ENCODE measurements at regions not wholly inside any gene's neighbourhood (a gene's known extent, or its start where the extent isn't known, plus 50 kb on each side); places are given as distances from the start of the nearest gene placed in this dataset.
"Not testable (repeated sequence)": the region's sequence is repeated elsewhere in the genome, so short reads cannot be mapped to it uniquely, and the experiment has no call there.

DNA sequence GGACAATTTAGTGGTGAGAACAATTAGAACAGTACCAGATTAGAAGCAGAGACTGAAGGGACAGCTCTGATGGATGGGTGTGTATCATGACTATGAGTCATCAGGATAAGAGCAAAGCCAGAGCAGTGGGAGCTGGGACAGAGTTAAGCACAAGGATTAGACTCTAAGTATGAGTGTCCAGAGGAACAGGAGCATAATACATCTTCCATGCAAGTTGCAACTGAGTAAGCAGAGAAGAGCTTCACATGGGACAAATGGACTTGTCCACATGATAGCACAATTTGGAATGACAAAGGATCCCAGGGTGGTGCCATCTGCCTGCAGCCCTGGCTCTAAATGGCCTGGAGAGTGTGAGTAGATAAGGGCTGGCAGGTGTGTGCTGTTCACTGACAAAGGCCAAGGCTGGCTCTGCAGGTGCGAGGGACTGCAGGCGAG, 226.4 kb upstream of the CAND1 start:
- DNase-seq (ENCODE audit: low spot score) (no peak), ATAC-seq (no peak)
- Mint-ChIP-seq H3K9me3 (no peaks in the 10 kb centered on the region), H3K27ac (no peak overlapping the region), H3K4me1 (ENCODE audit: low read depth in 2 of 2) (no peaks in the 10 kb centered on the region), H3K4me3 (no peak overlapping the region), H3K36me3 (no peaks in the 10 kb centered on the region), H3K27me3 (peaks cover 6 to 31% of the 10 kb centered on the region in 2 donors)

DNA sequence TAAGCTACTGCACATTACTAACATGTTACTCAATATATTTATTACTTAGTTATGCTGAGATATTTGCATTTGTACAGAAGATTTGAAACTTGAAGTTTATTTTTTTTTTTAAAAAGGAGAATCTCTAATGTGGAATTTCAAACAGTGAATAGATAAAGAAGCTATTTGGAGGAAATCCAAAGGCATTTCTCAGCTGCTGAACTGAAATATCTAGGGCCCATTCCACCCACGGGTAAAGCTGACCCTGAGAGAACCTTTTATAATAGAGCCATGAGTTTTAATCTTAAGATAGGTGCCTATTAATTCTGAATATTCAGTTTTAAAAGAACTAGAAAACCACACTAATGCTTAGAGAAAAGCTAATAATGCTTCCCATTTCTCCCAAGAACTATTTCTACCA, 225.4 kb upstream of the CAND1 start:
- H3K4me1 Mint-ChIP-seq (ENCODE audit: low read depth in 2 of 2), result no peaks in the 10 kb centered on the region
- no peaks in the 10 kb centered on the region for H3K36me3 Mint-ChIP-seq
- ATAC-seq (no peak), DNase-seq (ENCODE audit: low spot score) (no peak)
- H3K27me3 Mint-ChIP-seq, result peaks cover 8 to 36% of the 10 kb centered on the region in 2 donors
- no peak overlapping the region for H3K4me3 Mint-ChIP-seq
- H3K27ac Mint-ChIP-seq, result no peak overlapping the region
- no peaks in the 10 kb centered on the region for H3K9me3 Mint-ChIP-seq

DNA sequence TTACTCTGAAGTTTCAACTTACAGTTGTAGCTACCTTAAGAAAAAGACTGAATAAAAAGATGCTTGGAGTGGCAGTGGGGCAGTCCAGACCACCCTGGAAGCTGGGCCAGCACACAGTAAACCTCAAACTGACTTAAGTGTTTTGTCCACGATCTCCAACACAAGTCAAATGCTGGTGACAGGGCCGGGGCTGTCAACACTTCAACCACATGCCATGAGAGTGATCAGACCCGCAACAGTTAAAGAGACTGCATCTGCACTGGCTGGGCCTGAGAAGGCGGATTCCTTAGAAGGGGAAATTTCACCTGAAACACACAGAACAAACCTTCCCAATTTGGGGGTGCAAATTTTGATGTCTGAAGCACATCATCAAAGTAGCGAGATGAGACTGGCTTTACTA, 223.5 kb upstream of the CAND1 start:
- Mint-ChIP-seq H3K27ac (no peak overlapping the region), H3K9me3 (no peaks in the 10 kb centered on the region), H3K4me3 (no peak overlapping the region), H3K27me3 (peaks cover 11 to 36% of the 10 kb centered on the region in 2 donors), H3K36me3 (no peaks in the 10 kb centered on the region), H3K4me1 (ENCODE audit: low read depth in 2 of 2) (no peaks in the 10 kb centered on the region)
- ATAC-seq (peak in 1 of 2 donors; percentile 36), DNase-seq (ENCODE audit: low spot score) (no peak)

DNA sequence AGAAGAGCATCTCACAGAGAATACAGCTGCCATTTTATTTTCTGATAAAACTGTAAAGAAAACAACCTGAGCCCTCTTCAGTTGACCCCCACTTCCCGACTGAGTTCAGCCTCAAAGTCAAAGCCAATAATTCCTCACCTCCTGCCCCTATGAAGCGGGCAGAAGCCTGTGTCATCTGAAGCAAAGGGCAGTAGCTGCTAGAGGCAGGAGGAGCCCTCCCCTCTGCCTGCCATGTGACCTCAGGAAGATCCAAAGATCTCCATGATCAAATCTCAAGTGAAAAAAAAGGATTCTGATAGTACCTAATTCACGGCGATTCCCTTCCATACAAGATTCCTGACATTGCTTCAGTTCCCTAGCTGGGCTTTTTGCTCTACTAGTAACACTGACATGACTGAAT, 223.1 kb upstream of the CAND1 start:
- no peak for ATAC-seq
- H3K4me1 Mint-ChIP-seq (ENCODE audit: low read depth in 2 of 2), result no peaks in the 10 kb centered on the region

DNA sequence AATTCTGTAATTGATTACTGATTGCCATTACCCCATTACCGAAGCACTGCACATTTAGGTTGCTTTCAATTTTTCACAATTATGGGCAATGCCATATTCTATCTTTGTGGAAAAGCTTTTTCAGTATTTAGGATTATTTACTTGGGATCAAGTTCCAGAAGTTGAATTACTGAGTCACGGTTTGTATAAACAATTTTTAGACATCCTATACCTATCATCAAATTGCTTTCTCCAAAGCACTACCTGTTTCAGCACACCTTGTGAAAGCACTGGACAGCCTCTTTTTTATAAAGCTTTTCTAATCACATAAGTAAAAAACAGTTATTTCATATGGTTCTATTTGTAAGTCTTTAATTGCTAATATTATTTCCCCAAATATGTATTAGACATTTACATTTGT, 221.5 kb upstream of the CAND1 start:
- DNase-seq (ENCODE audit: low spot score) (no peak), ATAC-seq (no peak)
- H3K4me1 Mint-ChIP-seq (ENCODE audit: low read depth in 2 of 2), result no peaks in the 10 kb centered on the region
- H3K4me3 Mint-ChIP-seq, result no peak overlapping the region
- no peaks in the 10 kb centered on the region for H3K36me3 Mint-ChIP-seq
- no peak overlapping the region for H3K27ac Mint-ChIP-seq
- H3K27me3 Mint-ChIP-seq, result peaks cover 12 to 33% of the 10 kb centered on the region in 2 donors
- no peaks in the 10 kb centered on the region for H3K9me3 Mint-ChIP-seq

More for the DNA sequence above, 223.1 kb upstream of the CAND1 start:
- H3K36me3 Mint-ChIP-seq, result no peaks in the 10 kb centered on the region
- H3K9me3 Mint-ChIP-seq, result no peaks in the 10 kb centered on the region
- no peak overlapping the region for H3K4me3 Mint-ChIP-seq
- no peak for DNase-seq (ENCODE audit: low spot score)
- H3K27me3 Mint-ChIP-seq, result peaks cover 13 to 36% of the 10 kb centered on the region in 2 donors
- no peak overlapping the region for H3K27ac Mint-ChIP-seq

DNA sequence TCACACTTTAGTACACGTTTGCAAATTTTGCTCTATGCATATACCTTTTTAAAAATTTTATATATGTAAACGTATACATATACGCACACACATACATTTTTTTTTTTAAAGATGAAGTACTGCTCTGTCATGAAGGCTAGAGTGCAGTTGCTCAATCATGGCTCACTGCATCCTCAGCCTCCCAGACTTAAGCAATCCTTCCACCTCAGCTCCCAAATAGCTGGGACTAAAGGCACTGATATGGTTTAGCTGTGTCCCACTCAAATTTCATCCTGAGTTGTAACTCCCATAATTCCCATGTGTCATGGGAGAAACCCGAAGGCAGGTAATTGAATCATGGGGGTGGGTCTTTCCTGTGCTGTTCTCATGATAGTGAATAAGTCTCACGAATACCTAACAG, 220.8 kb upstream of the CAND1 start:
- Mint-ChIP-seq H3K27ac (no peak overlapping the region), H3K4me3 (no peak overlapping the region), H3K27me3 (peaks cover 9 to 26% of the 10 kb centered on the region in 2 donors), H3K9me3 (no peaks in the 10 kb centered on the region), H3K4me1 (ENCODE audit: low read depth in 2 of 2) (no peaks in the 10 kb centered on the region), H3K36me3 (no peaks in the 10 kb centered on the region)
- ATAC-seq, result no peak
- no peak for DNase-seq (ENCODE audit: low spot score)

DNA sequence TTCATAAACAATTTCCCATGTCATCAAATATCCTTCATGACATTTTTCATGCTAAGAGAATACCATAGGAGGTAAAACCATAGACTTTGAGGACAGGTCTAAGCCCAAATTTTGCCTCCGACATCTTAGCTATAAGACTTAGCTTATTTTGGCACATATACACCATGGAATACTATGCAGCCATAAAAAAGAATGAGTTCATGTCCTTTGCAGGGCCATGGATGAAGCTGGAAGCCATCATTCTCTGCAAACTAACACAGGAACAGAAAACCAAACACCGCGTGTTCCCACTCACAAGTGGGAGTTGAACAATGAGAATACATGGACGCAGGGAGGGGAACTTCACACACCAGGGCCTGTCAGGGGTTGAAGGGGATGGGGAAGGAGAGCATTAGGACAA, 220.0 kb upstream of the CAND1 start:
- not testable (repeated sequence) for ATAC-seq; H3K9me3 Mint-ChIP-seq; DNase-seq (ENCODE audit: low spot score); H3K36me3 Mint-ChIP-seq; H3K27ac Mint-ChIP-seq; H3K4me1 Mint-ChIP-seq (ENCODE audit: low read depth in 2 of 2); H3K4me3 Mint-ChIP-seq
- H3K27me3 Mint-ChIP-seq, result peaks cover 9 to 22% of the 10 kb centered on the region in 2 donors

DNA sequence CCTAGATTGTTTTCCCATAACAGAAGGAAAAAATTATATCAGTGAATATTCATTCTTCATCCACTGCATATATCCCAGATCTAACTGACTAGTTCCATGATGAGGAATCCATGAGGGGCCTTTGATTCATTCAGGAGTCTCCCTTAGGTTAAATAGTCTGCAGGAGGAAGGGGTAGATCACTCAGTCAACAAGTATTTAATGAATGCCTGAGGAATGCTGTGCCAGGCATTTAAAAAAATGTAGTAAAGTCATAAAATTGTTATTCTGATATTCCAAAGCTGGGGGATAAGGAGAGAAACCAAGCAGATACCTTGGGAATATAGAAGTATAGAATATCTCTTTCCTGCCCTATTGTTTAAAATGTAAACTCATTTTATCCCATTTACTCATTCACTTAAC, 216.2 kb upstream of the CAND1 start:
- Mint-ChIP-seq H3K36me3 (no peaks in the 10 kb centered on the region), H3K4me1 (ENCODE audit: low read depth in 2 of 2) (no peaks in the 10 kb centered on the region), H3K9me3 (no peaks in the 10 kb centered on the region), H3K4me3 (no peak overlapping the region), H3K27ac (no peak overlapping the region), H3K27me3 (peaks cover 7 to 14% of the 10 kb centered on the region in 2 donors)
- no peak for DNase-seq (ENCODE audit: low spot score)
- ATAC-seq, result no peak

DNA sequence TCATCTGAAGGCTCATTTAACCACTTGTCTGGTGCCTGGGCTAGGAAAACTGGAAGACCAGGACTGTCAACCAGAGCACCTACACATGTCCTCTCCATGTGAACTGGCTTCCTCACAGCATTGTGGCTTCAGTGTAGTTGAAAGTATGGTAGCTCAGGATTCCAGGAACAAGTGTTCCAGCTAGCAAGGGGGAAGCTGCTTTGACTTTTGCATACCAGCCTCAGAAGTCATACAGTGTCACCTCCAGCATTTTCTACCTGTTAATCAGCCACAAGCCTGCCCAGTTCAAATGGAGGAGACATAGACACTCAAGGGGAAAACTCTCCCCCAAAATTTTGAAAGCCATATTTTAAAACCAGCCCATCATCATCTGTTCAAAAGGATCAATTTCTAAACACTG, 212.8 kb upstream of the CAND1 start:
- Mint-ChIP-seq H3K9me3 (no peaks in the 10 kb centered on the region), H3K4me3 (no peak overlapping the region), H3K27me3 (peaks cover 4 to 10% of the 10 kb centered on the region in 2 donors), H3K4me1 (ENCODE audit: low read depth in 2 of 2) (no peaks in the 10 kb centered on the region), H3K27ac (no peak overlapping the region), H3K36me3 (no peaks in the 10 kb centered on the region)
- ATAC-seq (no peak), DNase-seq (ENCODE audit: low spot score) (no peak)

DNA sequence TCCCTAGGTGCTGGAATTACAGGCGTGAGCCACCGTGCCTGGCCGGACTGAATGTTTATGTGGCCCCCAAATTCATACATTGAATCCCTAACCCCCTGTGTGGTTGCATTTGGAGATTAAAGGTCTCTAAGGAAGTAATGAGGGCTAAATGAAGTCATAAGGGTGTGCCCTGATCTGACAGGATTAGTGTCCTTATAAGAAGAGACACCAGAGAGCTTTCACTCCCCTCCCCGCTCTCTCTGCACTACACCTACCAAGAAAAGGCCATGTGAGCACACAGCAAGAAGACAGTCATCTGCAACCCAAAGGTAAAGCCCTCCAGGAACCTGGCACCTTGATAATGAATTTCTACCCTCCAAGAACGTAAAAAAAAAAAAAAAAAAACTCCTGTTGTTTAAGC, 212.1 kb upstream of the CAND1 start:
- H3K4me3 Mint-ChIP-seq, result no peak overlapping the region
- H3K27ac Mint-ChIP-seq, result no peak overlapping the region
- no peaks in the 10 kb centered on the region for H3K4me1 Mint-ChIP-seq (ENCODE audit: low read depth in 2 of 2)
- ATAC-seq, result no peak
- no peaks in the 10 kb centered on the region for H3K36me3 Mint-ChIP-seq
- no peak for DNase-seq (ENCODE audit: low spot score)
- H3K27me3 Mint-ChIP-seq, result peaks cover 9 to 13% of the 10 kb centered on the region in 2 donors
- H3K9me3 Mint-ChIP-seq, result no peaks in the 10 kb centered on the region

DNA sequence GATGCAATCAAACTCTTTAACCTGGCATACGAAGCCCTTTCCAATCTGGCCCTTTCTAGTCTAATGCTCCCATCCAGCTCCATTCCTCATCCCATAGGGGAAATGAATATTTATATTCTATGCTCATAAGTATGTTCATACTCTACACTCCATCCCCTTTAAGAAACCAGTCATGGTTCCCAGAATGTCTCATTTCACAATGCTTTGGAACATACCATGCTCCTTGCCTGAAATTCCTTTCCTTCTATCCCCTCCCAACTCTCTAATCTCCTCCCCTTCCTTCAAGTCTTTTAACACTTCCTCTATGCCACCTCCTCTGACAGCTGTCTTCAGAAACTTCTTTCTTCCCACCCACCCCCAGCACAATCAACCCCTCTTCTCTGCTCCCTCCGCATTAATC, 207.0 kb upstream of the CAND1 start:
- H3K4me3 Mint-ChIP-seq, result no peak overlapping the region
- no peaks in the 10 kb centered on the region for H3K4me1 Mint-ChIP-seq (ENCODE audit: low read depth in 2 of 2)
- DNase-seq (ENCODE audit: low spot score), result no peak
- H3K36me3 Mint-ChIP-seq, result no peaks in the 10 kb centered on the region
- peaks cover 22 to 40% of the 10 kb centered on the region in 2 donors for H3K27me3 Mint-ChIP-seq
- no peak for ATAC-seq
- H3K27ac Mint-ChIP-seq, result no peak overlapping the region
- H3K9me3 Mint-ChIP-seq, result no peaks in the 10 kb centered on the region

DNA sequence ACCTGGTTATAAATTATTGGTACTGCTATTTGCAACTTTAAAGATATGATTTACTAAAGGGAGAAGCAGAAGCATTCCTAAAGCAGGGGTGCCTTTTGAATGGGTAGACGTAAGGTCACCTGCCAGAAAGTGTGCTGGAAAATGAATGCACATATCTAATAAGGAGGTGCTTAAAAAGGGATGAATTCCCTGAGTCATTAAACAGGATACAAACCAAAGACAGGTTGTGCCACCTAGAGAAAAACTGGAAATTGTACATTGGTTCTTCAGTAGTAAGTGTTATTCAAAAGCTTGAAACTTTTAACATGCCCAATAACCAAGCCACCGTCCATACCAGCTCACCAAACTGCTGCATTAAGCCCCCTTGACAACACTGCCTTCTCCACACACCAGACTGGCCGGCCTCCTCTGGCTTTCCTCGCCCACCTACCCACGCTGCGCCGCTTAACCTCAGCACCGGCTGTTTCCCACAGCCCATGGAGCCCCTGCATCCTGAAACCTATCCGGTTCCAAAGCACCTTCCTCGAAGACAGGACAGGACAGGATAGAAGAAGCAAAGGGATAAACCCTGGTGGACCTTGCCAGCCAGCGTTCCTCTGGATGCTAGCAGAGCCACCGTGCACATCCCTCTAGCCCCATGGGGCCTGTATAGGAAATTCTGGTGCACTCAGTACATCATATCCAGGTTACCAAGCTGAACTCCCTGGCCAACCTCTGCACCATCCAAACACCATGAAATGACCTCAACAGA, 201.5 kb upstream of the CAND1 start:
- DNase-seq (ENCODE audit: low spot score) (no peak), ATAC-seq (peak in 1 of 2 donors; percentile 30)
- H3K9me3 Mint-ChIP-seq, result no peaks in the 10 kb centered on the region
- H3K36me3 Mint-ChIP-seq, result no peaks in the 10 kb centered on the region
- H3K4me3 Mint-ChIP-seq, result peak overlapping the region; percentile 65
- peaks cover 14 to 17% of the 10 kb centered on the region in 2 donors for H3K4me1 Mint-ChIP-seq (ENCODE audit: low read depth in 2 of 2)
- H3K27ac Mint-ChIP-seq, result no peak overlapping the region
- peaks cover 47 to 64% of the 10 kb centered on the region in 2 donors for H3K27me3 Mint-ChIP-seq

DNA sequence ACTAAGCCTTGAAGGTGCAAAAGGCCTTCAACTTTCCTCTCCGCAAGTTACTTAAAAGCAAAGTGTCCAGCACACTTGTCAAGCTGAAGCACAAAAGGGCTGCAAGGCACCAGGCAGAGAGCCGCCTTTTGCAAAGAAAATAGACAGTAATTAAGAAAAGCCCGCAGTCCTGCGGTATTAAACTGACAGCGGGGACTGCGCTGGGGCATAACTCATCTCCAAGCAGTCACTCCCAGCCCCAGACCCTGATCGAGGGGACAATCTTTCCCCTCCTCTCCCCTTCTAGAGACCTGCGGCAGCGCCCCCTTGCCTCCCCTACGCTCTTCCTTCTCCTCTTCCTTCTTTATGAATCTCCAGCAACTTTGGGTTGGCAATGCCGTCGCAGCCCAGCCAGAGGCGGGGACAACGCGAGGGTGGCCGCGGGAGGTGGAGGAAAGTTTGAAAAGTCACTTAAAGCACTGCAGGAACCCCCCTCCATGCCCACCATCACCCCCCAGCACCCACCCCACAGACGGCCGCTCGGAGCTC, 200.9 kb upstream of the CAND1 start:
- Mint-ChIP-seq H3K9me3 (no peaks in the 10 kb centered on the region), H3K27me3 (peaks cover 47 to 61% of the 10 kb centered on the region in 2 donors), H3K4me3 (peak overlapping the region; percentile 65), H3K4me1 (ENCODE audit: low read depth in 2 of 2) (peaks cover 14 to 17% of the 10 kb centered on the region in 2 donors), H3K36me3 (no peaks in the 10 kb centered on the region), H3K27ac (no peak overlapping the region)
- ATAC-seq (peak in 1 of 2 donors; percentile 34), DNase-seq (ENCODE audit: low spot score) (no peak)

DNA sequence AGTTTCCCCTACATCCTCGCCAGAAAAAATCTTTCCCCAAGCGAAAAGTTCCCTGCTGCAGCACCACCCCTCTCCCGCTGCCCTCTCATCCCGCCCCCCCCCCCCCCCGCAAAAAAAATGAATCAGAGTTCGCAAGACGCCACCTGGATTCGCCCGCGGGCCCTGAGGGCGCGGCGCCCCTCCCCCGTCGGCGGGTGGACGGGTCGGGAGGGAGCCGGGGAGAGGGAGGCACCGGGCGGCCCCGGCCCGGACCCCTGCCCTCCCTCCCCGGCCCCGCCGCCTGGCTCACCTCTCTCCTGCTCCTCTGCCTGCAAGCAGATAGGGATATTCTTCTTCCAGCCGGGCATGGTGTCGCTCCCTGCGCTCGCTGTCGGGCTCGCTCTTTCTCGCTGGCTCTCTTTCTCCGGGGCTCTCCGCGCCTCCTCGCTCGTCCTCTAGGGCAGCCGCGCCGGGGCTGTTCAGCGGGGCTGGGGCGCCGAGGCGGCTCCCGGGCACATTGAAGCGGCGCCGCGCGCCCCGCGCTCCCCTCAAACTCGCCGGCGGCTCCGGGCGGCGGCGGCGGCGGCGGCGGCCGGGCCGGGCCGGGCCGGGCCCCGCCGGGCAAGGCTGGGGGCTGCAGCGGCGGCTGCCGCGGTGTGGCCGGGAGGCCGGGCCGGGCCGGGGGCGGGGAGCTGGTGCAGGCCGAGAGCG, 200.3 kb upstream of the CAND1 start:
- peaks cover 50 to 67% of the 10 kb centered on the region in 2 donors for H3K27me3 Mint-ChIP-seq
- ATAC-seq (peak; percentile 59 to 72), DNase-seq (ENCODE audit: low spot score) (no peak)
- peaks cover 14 to 17% of the 10 kb centered on the region in 2 donors for H3K4me1 Mint-ChIP-seq (ENCODE audit: low read depth in 2 of 2)
- peak overlapping the region; percentile 86 for H3K4me3 Mint-ChIP-seq
- no peak overlapping the region for H3K27ac Mint-ChIP-seq
- no peaks in the 10 kb centered on the region for H3K36me3 Mint-ChIP-seq
- no peaks in the 10 kb centered on the region for H3K9me3 Mint-ChIP-seq
